ENCODE measurements at regions not wholly inside any gene's neighbourhood (a gene's known extent, or its start where the extent isn't known, plus 50 kb on each side); places are given as distances from the start of the nearest gene placed in this dataset.

DNA sequence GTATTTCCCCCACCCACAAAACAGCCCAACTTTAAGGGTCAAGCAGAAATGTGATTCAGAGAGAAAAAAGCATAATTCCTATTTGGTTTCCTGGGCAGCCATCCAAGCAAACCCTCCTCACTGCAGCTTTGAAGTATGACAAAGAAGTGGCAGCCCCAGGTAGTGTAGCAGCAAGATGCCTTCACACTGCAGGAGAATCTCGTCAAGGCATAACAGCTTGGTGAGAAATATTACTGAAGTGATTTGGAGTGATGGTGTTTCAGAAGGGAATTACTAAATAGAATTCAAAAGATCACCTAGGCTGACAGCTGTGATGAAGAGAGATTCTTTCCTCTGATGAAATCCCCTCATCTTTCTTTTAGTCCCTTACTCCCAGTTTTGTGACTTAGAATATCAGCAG is 173.9 kb downstream of the PYDC2 start:
- H3K4me1 Mint-ChIP-seq (ENCODE audit: low read depth), result no peaks in the 10 kb centered on the region
- DNase-seq (ENCODE audit: low spot score, unreplicated experiment), result no peak
- H3K27me3 Mint-ChIP-seq, result no peaks in the 10 kb centered on the region
- H3K27ac Mint-ChIP-seq, result no peak overlapping the region
- TF ChIP-seq, protein P1, sequence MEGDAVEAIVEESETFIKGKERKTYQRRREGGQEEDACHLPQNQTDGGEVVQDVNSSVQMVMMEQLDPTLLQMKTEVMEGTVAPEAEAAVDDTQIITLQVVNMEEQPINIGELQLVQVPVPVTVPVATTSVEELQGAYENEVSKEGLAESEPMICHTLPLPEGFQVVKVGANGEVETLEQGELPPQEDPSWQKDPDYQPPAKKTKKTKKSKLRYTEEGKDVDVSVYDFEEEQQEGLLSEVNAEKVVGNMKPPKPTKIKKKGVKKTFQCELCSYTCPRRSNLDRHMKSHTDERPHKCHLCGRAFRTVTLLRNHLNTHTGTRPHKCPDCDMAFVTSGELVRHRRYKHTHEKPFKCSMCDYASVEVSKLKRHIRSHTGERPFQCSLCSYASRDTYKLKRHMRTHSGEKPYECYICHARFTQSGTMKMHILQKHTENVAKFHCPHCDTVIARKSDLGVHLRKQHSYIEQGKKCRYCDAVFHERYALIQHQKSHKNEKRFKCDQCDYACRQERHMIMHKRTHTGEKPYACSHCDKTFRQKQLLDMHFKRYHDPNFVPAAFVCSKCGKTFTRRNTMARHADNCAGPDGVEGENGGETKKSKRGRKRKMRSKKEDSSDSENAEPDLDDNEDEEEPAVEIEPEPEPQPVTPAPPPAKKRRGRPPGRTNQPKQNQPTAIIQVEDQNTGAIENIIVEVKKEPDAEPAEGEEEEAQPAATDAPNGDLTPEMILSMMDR (IDR thresholded peaks at IDR 0.05; ENCODE audit: unreplicated experiment), result no peak
- no peaks in the 10 kb centered on the region for H3K9me3 Mint-ChIP-seq (ENCODE audit: low read depth)
- H3K4me3 Mint-ChIP-seq (ENCODE audit: low read depth), result no peak overlapping the region
- no peaks in the 10 kb centered on the region for H3K36me3 Mint-ChIP-seq (ENCODE audit: insufficient read depth)

DNA sequence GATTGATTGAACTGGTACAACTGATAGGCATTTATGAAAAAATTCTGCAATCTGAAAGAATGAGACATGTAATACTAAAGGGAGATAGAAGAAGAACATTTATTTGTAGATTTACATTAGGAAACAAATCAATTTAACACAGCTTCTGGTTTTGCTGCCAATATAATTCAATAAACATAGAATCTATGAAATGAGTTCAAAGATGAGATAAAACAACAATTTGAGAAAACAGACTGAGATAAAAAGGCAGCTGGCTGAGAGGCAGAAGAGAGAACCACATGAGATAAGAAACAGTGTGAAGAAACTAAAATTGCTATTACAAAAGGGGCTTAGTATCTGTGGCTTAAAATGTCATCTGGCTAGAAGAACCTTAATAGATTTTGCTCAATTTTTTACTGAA is 176.6 kb downstream of the PYDC2 start:
- H3K4me1 Mint-ChIP-seq (ENCODE audit: low read depth), result no peaks in the 10 kb centered on the region
- H3K36me3 Mint-ChIP-seq (ENCODE audit: insufficient read depth), result no peaks in the 10 kb centered on the region
- H3K27ac Mint-ChIP-seq, result no peak overlapping the region
- DNase-seq (ENCODE audit: low spot score, unreplicated experiment), result no peak
- no peaks in the 10 kb centered on the region for H3K9me3 Mint-ChIP-seq (ENCODE audit: low read depth)
- no peak overlapping the region for H3K4me3 Mint-ChIP-seq (ENCODE audit: low read depth)
- no peaks in the 10 kb centered on the region for H3K27me3 Mint-ChIP-seq
- TF ChIP-seq, protein P1 (IDR thresholded peaks at IDR 0.05; ENCODE audit: unreplicated experiment), result no peak

DNA sequence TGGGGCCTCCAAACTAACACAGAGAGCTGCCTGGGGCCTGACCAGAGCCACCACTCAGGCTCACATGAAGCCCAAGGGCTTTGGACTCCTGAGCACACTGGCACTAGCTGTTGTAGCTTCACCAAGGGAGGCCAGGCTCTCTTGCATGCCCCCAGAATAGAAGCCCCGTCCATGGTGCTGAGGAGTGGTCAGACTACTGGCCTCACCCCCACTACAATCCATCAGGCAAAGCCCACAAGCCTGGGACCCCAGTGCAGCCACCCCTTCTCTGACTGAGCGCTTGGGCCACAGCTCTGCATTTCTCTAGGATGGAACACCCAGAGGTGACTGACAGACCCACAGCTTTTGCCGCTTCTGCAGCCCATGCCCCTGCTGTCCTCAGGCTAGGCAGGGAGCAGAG is 180.8 kb downstream of the PYDC2 start:
- no peak for DNase-seq (ENCODE audit: low spot score, unreplicated experiment)
- Mint-ChIP-seq H3K9me3 (ENCODE audit: low read depth) (peaks cover 16% of the 10 kb centered on the region), H3K27me3 (no peaks in the 10 kb centered on the region), H3K4me1 (ENCODE audit: low read depth) (no peaks in the 10 kb centered on the region), H3K4me3 (ENCODE audit: low read depth) (no peak overlapping the region), H3K27ac (no peak overlapping the region), H3K36me3 (ENCODE audit: insufficient read depth) (no peaks in the 10 kb centered on the region)
- TF ChIP-seq, protein P1 (IDR thresholded peaks at IDR 0.05; ENCODE audit: unreplicated experiment), result no peak

DNA sequence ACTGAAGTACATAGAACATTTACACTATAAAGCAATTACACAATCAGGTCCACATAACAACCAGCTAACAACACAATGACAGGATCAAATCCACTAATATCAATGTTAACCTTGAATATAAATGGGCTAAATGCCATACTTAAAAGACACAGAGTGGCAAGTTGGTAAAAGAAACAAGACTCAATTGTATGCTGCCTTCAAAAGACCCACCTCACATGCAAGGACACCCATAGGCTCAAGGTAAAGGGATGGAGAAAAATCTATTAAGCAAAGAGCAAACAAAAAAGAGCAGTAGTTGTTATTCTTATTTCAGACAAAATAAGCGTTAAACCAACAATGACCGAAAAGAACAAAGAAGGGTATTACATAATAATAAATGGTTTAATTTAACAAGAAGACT is 183.3 kb downstream of the PYDC2 start:
- H3K4me3 Mint-ChIP-seq (ENCODE audit: low read depth), result no peak overlapping the region
- H3K27me3 Mint-ChIP-seq, result no peaks in the 10 kb centered on the region
- TF ChIP-seq, protein P1 (IDR thresholded peaks at IDR 0.05; ENCODE audit: unreplicated experiment), result no peak
- H3K9me3 Mint-ChIP-seq (ENCODE audit: low read depth), result peaks cover 22% of the 10 kb centered on the region
- no peak overlapping the region for H3K27ac Mint-ChIP-seq
- no peaks in the 10 kb centered on the region for H3K36me3 Mint-ChIP-seq (ENCODE audit: insufficient read depth)
- peaks cover 10% of the 10 kb centered on the region for H3K4me1 Mint-ChIP-seq (ENCODE audit: low read depth)
- DNase-seq (ENCODE audit: low spot score, unreplicated experiment), result no peak

DNA sequence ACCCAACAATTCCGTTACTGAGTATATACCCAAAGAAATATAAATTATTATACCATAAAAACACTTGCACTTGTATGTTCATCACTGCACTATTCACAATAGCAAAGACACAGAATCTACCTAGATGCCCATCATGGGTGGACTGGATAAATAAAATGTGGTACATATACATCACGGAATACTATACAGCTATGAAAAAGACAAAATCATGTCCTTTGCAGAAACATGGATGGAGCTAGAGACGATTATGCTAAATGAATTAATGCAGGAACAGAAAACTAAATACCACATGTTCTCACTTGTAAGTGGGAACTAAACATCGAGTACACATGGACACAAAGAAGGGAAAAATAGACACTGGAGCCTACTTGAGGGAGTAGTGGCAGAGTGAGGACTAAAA is 185.3 kb downstream of the PYDC2 start:
- Mint-ChIP-seq H3K4me3 (ENCODE audit: low read depth) (no peak overlapping the region), H3K27me3 (no peaks in the 10 kb centered on the region)
- TF ChIP-seq, protein P1 (IDR thresholded peaks at IDR 0.05; ENCODE audit: unreplicated experiment), result no peak

More for the DNA sequence above, 185.3 kb downstream of the PYDC2 start:
- Mint-ChIP-seq H3K9me3 (ENCODE audit: low read depth) (peaks cover 33% of the 10 kb centered on the region), H3K36me3 (ENCODE audit: insufficient read depth) (peaks cover 2% of the 10 kb centered on the region), H3K4me1 (ENCODE audit: low read depth) (peaks cover 10% of the 10 kb centered on the region), H3K27ac (no peak overlapping the region)
- no peak for DNase-seq (ENCODE audit: low spot score, unreplicated experiment)
